HG03060 (cell line): ENCODE measurements at regions not wholly inside any gene's neighbourhood (a gene's known extent, or its start where the extent isn't known, plus 50 kb on each side); places are given as distances from the start of the nearest gene placed in this dataset.
"Not testable (repeated sequence)": the region's sequence is repeated elsewhere in the genome, so short reads cannot be mapped to it uniquely, and the experiment has no call there.

ENCODE experiments used
- ATAC-seq: cut with Tn5 transposase; IDR thresholded peaks from one replicate; pipeline ENCODE4 v1.9.1; 2021; ENCODE audit warnings: low read depth, moderate number of reproducible peaks; ENCODE audit not compliant: unreplicated experiment

DNA sequence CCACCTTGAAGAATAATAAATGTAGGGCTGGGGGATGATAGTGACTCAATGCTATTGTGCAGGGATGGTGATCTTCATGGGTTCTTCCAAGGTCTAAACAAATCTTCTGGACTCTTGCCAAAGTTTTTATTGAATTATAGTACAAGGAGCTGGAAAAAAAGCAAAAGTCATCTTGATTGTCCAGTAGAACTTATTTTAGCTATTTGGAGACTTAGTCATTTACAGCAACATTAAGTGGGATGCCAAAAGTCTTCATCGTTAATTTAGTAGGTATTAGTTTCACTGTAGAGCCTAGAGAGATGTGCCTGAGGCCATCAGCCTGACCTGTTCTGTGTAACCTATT lies 212.9 kb upstream of the TBX18 start:
- no peak for ATAC-seq

GRCh38 chr6:84976526-84977362 lies 212.3 kb upstream of the TBX18 start:
- no peak for ATAC-seq

- ATAC-seq, result no peak
Measured at GRCh38 chr6:84975316-84975715, 210.9 kb upstream of the TBX18 start.

DNA sequence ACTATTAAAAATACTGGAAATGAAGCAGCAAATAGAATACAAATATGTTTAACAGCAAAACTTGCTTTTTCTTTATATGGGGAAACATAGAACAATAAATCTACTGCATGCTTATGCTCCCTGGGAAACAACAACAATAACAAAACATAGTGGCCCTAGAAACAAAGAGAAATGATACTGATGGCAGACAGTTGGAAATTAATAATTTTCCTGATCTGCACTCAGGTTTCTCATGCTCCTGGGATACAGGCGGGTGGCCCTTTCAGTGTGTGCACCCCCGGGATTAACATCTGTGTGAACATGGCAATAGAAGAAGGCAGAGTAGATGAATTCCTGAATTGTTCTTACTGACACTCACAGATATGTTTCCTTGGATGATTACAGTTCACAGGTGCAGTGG lies 209.2 kb upstream of the TBX18 start:
- no peak for ATAC-seq

- ATAC-seq, result no peak
Measured at GRCh38 chr6:84967965-84968364, 203.6 kb upstream of the TBX18 start.

DNA sequence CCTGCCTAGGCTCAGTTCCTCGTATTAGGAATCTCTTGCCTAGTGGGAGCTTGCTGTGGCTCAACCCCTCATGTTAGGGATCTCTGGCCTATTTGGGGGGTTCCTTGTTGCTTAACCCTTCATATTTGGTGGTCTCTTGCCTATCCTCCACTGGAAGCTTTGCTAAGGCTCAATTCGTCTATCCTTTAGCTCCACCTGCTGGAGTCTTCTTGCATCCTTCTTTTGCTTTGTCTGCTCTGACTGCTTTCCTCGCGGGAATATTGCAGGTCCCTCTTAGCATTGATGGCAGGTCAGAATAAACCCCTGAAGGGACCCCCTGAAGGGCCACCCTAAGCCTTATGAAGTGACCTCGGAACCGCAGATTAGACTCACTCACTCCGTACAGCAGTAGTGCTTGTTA lies 203.0 kb upstream of the TBX18 start:
- no peak for ATAC-seq

DNA sequence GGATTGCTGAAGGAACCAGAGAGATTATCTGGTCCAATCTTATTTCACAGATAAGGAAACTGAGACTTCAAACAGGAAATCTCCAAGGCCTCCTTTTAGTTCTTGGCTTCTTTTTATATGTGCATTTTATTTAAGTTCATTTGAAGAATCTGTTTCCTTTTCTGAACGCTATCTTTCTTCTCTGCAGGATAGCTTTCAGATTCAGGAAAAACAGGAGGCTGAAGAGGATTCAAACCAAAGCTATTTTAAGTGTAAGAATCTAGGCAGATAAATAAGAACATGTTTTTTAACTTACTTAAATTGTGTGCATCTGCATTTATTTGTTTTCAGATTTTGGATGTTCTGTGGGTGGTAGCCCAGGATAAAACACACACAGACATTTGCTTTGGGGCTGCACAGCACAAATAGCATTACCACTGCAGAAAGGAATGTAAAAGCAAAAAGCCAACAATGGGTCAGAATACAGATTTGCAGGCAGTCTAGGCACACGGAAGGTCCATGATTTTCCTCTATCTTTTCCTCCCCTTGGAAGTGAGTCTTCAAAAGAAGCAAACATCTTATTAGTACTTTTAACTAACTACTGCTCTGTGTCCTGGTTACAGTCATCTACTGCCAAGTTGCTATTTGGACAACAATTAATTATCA lies 188.8 kb upstream of the TBX18 start:
- no peak for ATAC-seq

DNA sequence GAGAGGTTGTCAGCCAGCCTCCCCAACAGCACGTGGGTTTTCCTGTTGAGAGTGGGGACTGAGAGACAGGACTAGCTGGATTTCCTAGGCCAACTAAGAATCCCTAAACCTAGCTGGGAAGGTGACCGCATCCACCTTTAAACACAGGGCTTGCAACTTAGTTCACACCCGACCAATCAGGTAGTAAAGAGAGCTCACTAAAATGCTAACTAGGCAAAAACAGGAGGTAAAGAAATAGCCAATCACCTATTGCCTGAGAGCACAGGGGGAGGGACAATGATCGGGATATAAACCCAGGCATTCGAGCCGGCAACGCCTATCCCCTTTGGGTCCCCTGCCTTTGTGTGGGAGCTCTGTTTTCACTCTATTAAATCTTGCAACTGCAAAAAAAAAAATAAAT lies 180.5 kb upstream of the TBX18 start:
- not testable (repeated sequence) for ATAC-seq

- no peak for ATAC-seq
Measured at GRCh38 chr6:84943905-84944304, 179.5 kb upstream of the TBX18 start.

DNA sequence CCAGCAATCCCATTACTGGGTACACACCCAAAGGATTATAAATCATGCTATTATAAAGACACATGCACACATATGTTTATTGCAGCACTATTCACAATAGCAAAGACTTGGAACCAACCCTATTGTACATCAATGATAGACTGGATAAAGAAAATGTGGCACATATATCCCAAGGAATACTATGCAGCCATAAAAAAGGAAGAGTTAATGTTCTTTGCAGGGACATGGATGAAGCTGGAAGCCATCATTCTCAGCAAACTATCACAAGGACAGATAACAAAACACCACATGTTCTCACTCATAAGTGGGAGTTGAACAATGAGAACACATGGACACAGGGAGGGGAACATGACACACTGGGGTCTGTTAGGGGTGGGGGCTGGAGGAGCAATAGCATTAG lies 177.2 kb upstream of the TBX18 start:
- ATAC-seq, result not testable (repeated sequence)

- ATAC-seq, result no peak
Measured at GRCh38 chr6:84929212-84929611, 164.8 kb upstream of the TBX18 start.

GRCh38 chr6:84927551-84927950 lies 163.2 kb upstream of the TBX18 start:
- ATAC-seq, result no peak

DNA sequence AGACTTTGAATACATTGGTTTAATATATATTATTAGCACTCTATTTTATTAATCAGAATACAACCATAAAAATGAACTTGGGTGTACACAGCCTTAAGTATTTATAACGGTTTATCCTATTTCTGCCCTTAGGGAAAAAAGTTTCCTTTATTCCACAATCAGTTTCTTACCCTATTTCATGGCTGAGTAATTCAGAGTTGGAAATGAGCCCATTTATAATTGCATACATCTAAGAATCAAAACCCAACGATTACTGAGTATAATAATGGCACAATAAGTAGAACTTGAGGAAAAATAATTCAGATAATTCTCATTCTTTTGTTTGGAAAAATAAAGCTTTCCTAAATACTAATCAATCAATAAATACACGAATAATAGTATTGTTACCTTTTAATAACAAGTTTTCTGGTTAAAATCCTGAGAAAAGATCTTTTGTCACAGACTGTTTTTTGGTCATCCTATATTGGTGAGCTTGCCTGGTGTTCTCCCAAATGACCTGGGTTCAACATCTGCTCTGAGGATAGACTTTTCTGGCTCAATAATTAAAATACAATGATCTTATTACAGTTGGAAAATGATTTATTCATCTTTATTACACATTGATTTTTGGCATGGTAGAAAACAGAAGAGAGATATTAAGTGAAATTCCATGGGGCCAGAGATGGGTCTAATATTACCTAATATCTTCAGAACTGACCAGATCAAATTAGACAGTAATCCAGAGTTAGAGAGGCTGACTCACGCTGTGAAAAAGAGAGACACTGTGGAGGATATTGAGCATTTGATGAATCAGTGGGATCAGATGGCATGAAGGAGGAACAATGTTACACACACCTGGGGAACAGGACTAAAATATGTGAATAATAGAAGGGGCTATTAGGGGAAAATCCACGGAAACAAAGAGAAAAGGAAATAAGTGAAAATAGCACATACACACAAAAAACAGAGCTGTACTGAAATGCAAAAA lies 162.1 kb upstream of the TBX18 start:
- ATAC-seq, result no peak

DNA sequence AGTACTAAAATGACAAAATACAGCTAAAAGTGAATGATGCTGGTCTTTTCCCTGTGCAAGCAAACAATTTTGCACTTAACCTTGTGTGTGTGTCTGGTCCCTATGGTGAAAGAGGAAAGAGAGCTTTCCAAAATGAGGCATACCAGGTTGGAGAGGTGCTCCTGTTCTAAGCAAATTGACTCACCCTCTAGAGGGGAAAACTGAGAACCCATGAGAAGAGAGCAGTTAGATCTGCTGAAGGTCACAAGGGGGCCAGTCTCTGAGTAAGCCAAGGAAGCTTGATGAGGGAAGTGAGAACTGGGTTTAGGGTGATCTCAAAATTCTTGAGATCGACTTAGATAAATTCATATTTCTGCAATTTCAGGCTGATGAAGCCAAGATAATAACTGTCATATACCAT lies 157.5 kb upstream of the TBX18 start:
- no peak for ATAC-seq

GRCh38 chr6:84920021-84920420 lies 155.6 kb upstream of the TBX18 start:
- ATAC-seq, result no peak

- ATAC-seq, result no peak
Measured at GRCh38 chr6:84916704-84917103, 152.3 kb upstream of the TBX18 start.

GRCh38 chr6:84912472-84913322 lies 148.3 kb upstream of the TBX18 start:
- no peak for ATAC-seq

- no peak for ATAC-seq
Measured at GRCh38 chr6:84910906-84911607, 146.7 kb upstream of the TBX18 start.

GRCh38 chr6:84908304-84908904 lies 144.0 kb upstream of the TBX18 start:
- ATAC-seq, result no peak
